Small intestine (tissue), 7 donors: ENCODE measurements at regions not wholly inside any gene's neighbourhood (a gene's known extent, or its start where the extent isn't known, plus 50 kb on each side); places are given as distances from the start of the nearest gene placed in this dataset.

ENCODE experiments used
- DNase-seq, 2 donors: peaks; one replicate each; pipeline versions ENCODE4 v3.0.0 to v3.0.0-alpha.2; 2013
- FAIRE-seq: peaks from 2 replicates; lab custom pipeline; 2012; peaks lifted over from hg19 to GRCh38; lab: Jason Lieb, UNC
- H3K27ac ChIP-seq, 3 donors: one replicate each; pipeline ENCODE4 v1.5.1; 2013; ENCODE audit warnings: low read length in 2 of 3, mild to moderate bottlenecking in 2 of 3, control low read depth in 1 of 3, inconsistent platforms in 1 of 3, low read depth in 1 of 3, moderate library complexity in 1 of 3
- H3K27me3 ChIP-seq, 3 donors: one replicate each; pipeline ENCODE4 v1.6.1; 2013; ENCODE audit warnings: low read length in 3 of 3, inconsistent platforms in 1 of 3; ENCODE audit not compliant: control insufficient read depth in 3 of 3, insufficient read depth in 3 of 3
- H3K36me3 ChIP-seq, 3 donors: one replicate each; pipeline ENCODE4 v1.6.1; 2013; ENCODE audit warnings: low read length in 3 of 3, inconsistent platforms in 1 of 3, low read depth in 1 of 3, mild to moderate bottlenecking in 1 of 3, moderate library complexity in 1 of 3; ENCODE audit not compliant: control insufficient read depth in 3 of 3, insufficient read depth in 2 of 3
- H3K4me1 ChIP-seq, 3 donors: one replicate each; pipeline ENCODE4 v1.6.1; 2013; ENCODE audit warnings: low read length in 2 of 3, inconsistent platforms in 1 of 3, low read depth in 1 of 3, mild to moderate bottlenecking in 1 of 3, moderate library complexity in 1 of 3; ENCODE audit not compliant: control insufficient read depth in 3 of 3, insufficient read depth in 2 of 3
- H3K4me3 ChIP-seq, 3 donors: one replicate each; pipeline ENCODE4 v1.5.1; 2013; ENCODE audit warnings: low read length in 3 of 3, control low read depth in 1 of 3, inconsistent platforms in 1 of 3, low read depth in 1 of 3, mild to moderate bottlenecking in 1 of 3, moderate library complexity in 1 of 3
- H3K9me3 ChIP-seq, 2 donors: one replicate each; pipeline ENCODE4 v1.6.1; 2013; ENCODE audit warnings: low read depth in 1 of 2, low read length in 1 of 2; ENCODE audit not compliant: control insufficient read depth in 2 of 2, insufficient read depth in 1 of 2
- WGBS, 3 donors: extraction: QIAGEN DNeasy Blood & Tissue Kit; methylation state at CpG; one replicate each; pipeline ENCODE4 v1.1.7; 2013; 5-methylcytosine and 5-hydroxymethylcytosine counted together
- donor health status: healthy with polysubstance abuse.
- donor health status: control.
- donor health status: control.
- donor health status: Bipolar disorder and iron deficiency.
- donor health status: healthy.

- Histone ChIP-seq H3K4me1 (no peaks in the 10 kb centered on the region), H3K4me3 (no peak overlapping the region), H3K9me3 (no peaks in the 10 kb centered on the region), H3K27ac (no peak overlapping the region), H3K36me3 (no peaks in the 10 kb centered on the region), H3K27me3 (no peaks in the 10 kb centered on the region)
- DNase-seq (no peak), FAIRE-seq (no peak)
Observed at GRCh38 chr7:86923527-86923926, 135.9 kb downstream of the ELAPOR2 start.

GRCh38 chr7:86920154-86920553 lies 139.3 kb downstream of the ELAPOR2 start:
- DNase-seq, result no peak
- FAIRE-seq, result no peak
- Histone ChIP-seq H3K27me3 (peaks cover 0 to 2% (median 0%) of the 10 kb centered on the region in 3 donors), H3K4me3 (no peak overlapping the region), H3K4me1 (no peaks in the 10 kb centered on the region), H3K9me3 (no peaks in the 10 kb centered on the region), H3K36me3 (no peaks in the 10 kb centered on the region), H3K27ac (no peak overlapping the region)

- H3K36me3 ChIP-seq, result no peaks in the 10 kb centered on the region
- WGBS, 3 donors, result 72 to 83% (median 73%) methylated on average over 3 of the region's 3 CpGs
- DNase-seq (no peak), FAIRE-seq (no peak)
- H3K9me3 ChIP-seq, result no peaks in the 10 kb centered on the region
- no peak overlapping the region for H3K4me3 ChIP-seq
- H3K27ac ChIP-seq, result no peak overlapping the region
- no peaks in the 10 kb centered on the region for H3K4me1 ChIP-seq
- peaks cover 0 to 2% (median 0%) of the 10 kb centered on the region in 3 donors for H3K27me3 ChIP-seq
Observed at GRCh38 chr7:86918245-86918644, 141.2 kb downstream of the ELAPOR2 start.

- no peaks in the 10 kb centered on the region for H3K9me3 ChIP-seq
- FAIRE-seq, result no peak
- no peak overlapping the region for H3K4me3 ChIP-seq
- H3K4me1 ChIP-seq, result no peaks in the 10 kb centered on the region
- DNase-seq, result no peak
- 63 to 70% (median 70%) methylated on average over 1 of the region's 1 CpG for WGBS, 3 donors
- H3K27me3 ChIP-seq, result peaks cover 0 to 2% (median 0%) of the 10 kb centered on the region in 3 donors
- H3K36me3 ChIP-seq, result no peaks in the 10 kb centered on the region
- no peak overlapping the region for H3K27ac ChIP-seq
Observed at GRCh38 chr7:86916277-86916825, 143.1 kb downstream of the ELAPOR2 start.

- no peaks in the 10 kb centered on the region for H3K36me3 ChIP-seq
- H3K9me3 ChIP-seq, result no peaks in the 10 kb centered on the region
- peaks cover 0 to 2% (median 0%) of the 10 kb centered on the region in 3 donors for H3K27me3 ChIP-seq
- H3K27ac ChIP-seq, result no peak overlapping the region
- 31 to 57% (median 32%) methylated on average over 1 of the region's 1 CpG for WGBS, 3 donors
- FAIRE-seq, result no peak
- no peak overlapping the region for H3K4me3 ChIP-seq
- no peak for DNase-seq
- no peaks in the 10 kb centered on the region for H3K4me1 ChIP-seq
Observed at GRCh38 chr7:86914551-86914950, 144.9 kb downstream of the ELAPOR2 start.
